Activated CD4-positive, alpha-beta T cell treated with anti-CD3 and anti-CD28 coated beads, Interleukin-2, amount 50 U/mL, for 4 hours (primary cell): ENCODE measurements at regions not wholly inside any gene's neighbourhood (a gene's known extent, or its start where the extent isn't known, plus 50 kb on each side); places are given as distances from the start of the nearest gene placed in this dataset.
"Not testable (repeated sequence)": the region's sequence is repeated elsewhere in the genome, so short reads cannot be mapped to it uniquely, and the experiment has no call there.

Source experiments
- DNase-seq, 2 experiments: peaks; one replicate each; pipeline ENCODE4 v3.0.0-alpha.2; 2020

DNA sequence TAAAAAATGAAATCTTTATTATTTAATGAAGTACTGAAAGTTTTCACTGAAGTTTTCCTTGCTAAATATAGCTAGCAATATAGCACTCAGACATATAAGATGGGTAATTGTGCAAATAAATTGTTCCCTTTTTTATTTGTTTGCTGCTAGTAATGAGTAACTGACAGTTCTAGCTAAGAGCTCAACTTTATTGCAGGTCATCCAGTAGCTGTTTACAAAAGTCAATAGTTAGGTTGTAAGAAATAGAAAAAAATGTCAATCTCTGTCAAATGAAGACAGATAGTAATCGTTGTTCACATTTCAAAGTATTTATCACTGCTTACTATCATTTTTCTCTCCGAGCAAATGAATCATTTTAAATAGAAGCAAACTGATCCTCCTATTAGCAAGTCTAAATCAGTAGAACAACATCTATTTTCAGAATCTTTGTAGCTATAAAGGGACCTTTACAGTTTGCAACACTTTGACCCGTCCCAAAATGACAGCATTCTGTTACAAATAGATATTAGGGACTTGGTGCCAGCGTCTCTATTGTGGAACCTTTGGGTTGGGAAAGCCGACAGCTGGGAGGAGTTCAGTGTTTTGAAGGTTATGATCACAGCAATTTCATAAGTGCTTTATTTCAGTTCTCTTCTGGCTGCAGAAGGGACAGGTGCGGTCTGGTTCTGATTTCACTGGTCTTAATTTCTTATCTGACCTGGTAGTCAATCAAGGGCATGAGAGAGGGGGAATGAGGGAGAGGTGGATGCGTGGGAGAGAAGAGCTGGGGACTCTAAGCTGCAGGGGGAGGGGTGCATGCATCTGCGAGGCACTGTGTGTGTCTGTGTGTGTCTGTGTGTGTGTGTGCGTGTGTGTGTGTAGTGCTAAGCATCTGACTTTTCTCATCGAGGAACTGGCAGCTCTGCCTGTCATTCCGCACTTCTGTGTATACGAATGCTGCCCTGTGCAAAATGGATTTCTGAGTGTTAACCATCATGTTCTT lies 227.9 kb upstream of the PITX2 start:
- DNase-seq: no peak

DNA sequence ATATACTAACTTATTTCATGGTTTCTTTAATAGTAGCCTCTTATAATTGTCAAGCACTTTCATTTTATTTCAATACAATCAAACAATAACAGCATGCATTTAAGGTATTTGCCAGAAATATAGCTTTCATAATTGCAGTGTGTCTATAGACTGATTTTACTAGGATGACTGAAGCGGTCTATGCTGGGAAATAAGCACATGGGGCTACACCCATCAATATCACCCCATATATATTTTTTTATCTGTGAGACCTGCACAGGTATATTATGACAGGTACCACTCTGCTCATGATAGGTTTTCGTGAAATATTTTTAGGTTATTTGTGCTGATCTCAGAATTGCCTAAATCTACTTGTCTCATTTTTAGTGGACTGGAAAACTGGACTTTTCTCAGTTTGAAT lies 229.1 kb upstream of the PITX2 start:
- DNase-seq: no peak

DNA sequence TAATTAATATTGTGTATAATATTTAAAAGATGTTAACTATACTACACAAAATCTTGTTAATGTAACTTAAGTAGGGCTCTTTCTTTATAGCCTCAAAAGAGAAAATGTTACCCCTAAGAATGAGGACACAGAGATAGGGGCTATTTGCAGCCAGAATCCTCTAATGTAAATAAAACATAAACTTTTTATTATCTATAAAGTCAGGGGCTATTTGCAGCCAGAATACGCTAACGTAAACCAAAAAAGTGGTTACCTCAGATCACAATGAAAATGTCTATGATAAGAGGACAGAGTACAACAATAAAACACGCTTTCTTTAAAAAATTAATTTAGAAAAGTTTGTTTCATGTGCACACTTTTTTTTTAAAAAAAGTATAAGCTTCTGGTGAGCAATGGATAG lies 229.9 kb upstream of the PITX2 start:
- no peak for DNase-seq

DNA sequence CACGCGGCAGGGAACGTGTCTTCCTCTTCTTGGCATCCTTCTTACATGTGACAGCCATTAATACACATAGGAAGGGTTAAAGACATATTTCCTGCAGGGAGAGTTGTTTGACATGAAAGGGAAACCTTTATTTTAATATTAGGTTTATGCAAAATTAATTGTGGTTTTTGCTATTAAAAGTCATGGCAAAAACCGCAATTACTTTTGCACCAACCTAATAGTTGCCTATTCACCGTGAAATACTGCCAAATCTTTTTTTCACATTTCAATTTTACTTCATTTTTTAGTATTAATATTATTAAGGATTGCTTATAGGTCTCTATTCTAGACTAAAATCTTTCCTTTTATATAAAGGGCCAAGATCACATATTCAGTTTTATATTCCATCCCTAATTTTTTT lies 230.4 kb upstream of the PITX2 start:
- no peak for DNase-seq

DNA sequence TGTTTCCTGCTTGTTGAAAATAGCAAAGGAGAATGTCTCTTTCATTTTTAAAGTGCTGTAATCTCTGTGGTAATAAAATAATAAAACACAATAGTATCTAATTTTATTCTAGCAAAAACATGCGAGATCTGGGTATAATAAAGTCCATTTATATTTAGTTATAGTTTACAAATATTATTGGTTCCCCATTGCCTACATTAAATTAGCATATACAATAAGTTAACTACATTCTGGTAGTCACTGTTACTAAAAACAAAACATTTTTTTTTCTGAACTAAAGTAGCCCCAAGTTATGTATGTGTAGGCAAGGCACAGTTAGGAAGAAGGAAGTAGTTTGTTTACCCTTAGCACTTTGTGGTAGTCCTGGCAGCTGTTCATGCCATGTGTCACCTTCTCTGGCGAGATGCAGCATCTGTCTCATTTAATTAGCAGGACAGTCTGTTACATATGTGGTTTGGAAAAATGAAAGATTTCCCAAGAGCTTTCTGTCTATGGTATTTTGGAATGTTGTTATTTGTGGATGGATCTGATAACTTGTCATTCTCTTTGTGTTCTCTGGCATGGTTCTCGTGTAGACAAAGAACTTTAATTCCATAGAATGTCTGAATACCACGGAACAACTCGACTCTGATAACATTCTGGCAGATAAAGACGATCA lies 231.3 kb upstream of the PITX2 start:
- no peak for DNase-seq

DNA sequence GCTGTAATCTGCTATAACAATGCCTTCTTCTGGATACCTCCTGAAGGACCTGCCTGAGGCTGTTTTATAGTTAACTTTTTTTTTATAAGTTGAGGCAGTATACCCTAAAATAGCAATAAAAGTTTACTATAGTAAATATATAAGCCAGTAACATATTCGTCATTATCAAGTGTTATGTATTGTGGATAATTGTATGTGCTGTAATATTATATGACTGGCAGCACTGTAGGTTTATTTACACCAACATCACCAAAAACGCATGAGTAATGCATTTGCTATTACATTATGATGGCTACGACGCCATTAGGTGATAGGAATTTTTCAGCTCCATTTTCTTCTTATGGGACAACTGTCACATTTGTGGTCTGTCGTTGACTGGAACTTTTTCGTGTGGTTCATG lies 237.2 kb upstream of the PITX2 start:
- no peak for DNase-seq

DNA sequence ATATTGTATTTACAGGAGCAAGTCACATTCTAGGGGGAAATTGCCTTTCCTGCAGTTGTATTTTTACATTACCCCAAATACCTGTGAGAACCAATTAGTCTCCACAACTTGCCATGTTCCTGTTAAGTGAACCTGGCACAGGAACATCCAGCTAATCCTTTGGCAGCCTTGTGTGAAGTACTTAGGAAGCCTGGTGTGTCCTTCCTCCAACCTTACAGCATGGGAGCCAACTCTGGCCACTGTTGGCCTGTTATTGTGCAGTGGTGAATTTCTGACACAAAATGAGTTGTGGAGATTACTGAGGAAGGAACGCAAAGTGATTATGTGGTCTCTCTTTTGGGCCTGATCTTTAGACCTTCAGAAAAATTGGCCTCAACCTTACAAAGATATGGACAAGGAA lies 238.0 kb upstream of the PITX2 start:
- DNase-seq: no peak

DNA sequence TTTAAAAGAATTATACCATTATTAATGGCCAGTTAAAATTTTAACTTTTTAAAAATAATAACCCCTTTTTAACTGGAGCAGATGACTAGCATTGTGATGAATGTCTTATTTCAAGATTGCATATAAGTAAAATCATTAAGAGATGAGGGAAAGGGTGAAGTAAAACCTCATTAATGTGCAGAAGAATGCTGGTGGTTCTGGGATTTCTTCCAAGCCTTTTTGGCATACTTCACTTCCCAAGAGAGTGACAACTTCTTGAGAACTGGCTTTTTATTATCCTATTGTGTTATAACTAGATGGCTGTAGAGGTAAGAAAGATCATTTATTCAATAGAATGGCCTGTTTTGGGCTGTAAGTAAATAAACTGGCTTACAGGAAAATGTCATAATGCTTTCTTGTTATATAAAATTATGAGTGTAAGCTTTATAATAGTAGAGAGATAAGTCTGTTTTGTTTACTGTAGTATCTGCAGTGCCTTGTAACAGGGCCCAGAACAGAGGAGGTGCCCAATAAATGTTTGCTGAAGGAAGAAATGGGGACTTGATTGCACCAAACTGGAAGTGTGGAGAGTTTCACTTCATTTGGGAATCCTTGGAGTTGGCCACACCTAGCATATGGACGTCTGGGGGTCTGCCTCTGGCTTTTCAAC lies 242.9 kb upstream of the PITX2 start:
- DNase-seq: no peak

DNA sequence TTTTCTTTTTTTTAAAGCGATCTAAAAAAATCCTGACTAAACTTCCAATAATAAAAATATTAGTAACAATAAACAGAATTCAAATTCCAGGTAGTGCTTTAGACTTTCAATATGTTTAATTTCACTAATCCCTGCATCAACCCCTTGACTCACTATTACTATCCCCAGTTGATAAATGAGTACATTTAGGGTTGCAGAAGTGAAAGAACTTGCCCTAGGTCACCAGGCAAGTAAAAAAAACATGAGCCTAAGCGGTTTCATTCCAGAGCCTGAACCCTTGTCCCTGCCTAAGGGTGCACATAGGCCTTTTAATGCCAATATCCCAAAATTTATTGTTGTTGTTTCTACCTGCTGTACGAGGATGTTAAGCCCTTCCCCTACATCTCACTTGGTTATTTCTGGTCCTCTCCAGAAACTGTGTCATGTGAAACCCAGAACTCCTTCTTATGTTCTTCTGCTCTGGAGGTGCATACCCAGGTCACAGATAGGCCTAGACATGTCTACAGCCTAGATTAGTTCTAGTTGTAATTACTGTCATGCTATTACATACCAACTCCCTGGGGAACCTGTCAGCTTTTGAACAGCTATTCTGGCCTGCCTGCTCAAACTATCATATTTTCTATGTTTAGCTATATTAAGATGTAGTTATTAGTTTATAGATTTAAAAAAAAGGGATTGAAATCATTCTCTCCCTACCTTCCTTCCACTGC lies 244.5 kb upstream of the PITX2 start:
- no peak for DNase-seq

DNA sequence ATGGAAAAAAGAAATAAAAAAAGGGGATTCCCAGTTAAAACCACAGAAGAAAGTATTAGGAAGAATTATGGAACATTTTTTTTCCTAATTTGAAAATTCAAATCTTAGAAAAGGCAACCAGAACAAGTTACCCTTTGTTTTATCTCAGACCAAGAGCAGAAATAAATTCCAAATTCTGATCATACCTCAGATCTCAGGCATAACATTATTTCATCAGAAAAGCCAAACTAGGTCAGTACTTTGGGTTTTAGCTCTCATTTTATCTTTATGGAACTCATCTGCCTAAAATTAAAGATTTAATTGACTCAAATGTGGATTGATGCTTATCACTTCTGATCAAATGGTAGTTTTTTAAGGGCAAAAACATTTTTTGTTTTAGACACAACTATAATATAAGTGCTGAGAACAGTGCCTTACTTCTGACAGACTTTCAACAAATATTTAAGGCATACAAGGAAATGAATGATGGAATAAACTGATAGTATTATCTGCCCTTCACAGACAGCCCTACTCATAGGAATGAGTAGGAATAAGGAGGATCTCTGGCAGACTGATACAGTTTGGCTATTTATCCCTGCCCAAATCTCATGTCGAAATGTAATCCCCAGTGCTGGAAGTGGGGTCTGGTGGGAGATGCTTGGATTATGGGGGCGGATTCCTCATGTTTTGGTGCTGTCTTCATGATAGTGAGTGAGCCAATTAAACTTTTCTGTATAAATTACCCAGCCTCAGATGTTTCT lies 245.3 kb upstream of the PITX2 start:
- no peak for DNase-seq

DNA sequence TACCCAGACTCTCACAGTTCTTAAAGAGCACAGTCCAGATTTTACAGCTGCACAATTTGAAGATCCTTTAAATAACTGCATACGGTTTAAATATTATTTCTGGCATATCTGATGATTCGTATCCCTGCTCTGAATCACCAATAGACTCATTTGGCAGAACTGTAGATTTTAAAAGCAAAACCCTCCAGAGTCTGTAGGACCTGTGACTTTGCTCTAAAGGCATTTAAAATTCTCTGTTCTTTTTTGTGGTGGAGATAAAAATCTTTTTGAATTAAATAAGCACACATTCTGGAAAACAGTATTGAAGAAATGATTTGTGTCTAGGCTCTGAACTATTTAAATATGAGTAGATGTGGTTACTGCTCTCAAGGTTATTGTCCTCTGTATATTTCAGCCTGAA lies 246.2 kb upstream of the PITX2 start:
- no peak for DNase-seq

DNA sequence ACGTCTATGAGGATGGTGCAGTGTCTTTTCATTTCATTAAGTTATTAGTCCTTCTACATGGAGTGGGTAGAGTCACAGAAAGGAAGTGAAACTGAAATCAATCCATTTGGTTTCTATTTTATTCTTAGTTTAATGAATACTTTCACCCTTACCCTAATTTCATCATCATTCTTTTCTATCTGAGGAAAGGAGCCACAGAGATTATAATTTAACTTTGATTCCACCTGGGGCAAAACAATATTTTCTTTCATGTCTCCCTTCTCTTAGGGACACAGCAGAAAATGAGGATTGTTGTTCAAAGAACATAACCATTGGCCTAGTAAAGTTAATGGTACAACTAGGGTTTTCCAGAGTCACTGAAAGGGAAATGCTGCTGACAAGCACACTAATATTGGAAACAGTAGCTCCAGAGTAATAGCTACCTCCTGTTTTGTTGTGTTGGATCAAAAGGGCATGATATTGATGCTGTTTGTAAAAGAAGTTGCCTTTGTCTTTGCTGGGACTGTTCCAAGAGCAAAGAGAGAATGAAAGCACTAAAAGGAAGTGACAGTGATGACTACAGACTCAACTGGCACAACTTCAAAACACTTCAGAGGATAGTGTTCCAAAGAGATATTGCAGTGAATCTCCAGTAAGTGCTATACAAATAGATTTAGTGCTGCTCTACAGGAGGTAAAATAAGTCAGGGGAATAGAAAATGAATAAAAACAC lies 247.1 kb upstream of the PITX2 start:
- DNase-seq: no peak

DNA sequence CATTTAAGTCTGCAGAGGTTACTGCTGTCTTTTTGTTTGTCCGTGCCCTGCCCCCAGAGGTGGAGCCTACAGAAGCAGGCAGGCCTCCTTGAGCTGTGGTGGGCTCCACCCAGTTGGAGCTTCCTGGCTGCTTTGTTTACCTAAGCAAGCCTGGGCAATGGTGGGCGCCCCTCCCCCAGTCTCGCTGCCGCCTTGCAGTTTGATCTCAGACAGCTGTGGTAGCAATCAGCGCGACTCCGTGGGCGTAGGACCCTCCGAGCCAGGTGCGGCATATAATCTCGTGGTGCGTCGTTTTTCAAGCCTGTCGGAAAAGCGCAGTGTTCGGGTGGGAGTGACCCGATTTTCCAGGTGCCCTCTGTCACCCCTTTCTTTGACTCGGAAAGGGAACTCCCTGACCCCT lies 253.3 kb upstream of the PITX2 start:
- not testable (repeated sequence) for DNase-seq

DNA sequence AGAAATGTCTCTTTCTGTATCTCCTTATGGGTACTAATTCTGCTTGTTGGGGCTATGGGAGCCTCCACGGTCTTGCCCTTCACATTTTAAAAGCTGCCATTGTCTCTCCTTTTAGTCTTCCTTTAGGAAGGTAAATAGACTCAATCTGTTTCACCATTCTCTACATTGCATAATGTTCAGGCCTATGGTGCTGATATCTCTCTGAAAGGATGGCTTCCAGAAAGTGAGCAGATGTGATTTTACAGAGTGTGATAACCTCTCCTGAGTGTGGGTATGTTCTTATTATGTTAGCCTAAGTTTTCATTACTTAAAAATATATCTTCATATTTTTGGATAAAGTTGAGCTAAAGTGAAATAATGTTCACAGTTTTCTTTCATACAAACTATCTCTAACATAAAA lies 254.0 kb upstream of the PITX2 start:
- DNase-seq: no peak

DNA sequence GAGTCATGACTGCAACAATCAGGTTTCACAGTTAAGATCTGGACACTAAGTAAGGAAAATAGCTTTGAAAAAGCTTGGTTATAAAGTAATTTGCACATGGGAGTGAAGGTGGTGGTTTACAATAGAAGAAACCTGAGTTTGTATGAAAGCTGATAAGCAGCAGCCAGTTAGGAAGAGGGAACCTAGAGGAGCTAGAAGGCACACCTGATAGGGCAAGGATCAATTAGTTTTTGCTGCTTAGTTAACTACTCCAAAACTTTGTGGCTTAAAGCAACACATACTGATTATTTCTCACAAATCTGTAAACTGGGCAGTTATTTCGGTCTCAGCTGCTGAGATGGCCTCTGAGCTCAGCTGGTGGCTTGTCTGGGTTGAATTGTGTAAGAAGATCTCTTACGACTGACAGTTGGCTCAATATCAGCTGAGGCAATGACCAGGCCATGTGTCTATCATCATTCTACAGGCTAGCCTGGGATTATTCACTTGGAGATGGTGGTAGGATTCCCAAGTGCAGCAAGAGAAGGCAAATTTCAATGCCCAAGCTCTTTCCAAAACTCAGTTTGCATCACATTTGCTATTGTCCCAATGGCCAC lies 255.0 kb upstream of the PITX2 start:
- DNase-seq: no peak

DNA sequence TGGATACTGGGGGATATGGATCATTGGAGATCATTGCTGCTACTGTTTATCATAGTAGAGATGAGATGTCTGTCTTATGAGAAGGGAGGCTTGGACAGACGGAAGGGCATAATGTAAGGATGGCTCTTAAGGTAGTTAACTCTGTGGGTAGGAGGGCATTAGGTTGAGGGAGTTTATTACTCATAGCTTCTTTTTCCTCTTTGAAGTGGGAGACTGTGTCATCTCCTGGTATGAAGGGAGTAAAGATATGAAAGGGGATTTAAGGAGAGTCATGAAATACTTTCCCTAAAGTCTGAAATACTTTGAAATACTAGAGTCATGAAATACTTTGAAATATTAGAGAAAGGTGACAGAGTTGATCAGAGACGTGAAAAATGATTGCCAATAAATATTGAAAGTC lies 255.5 kb upstream of the PITX2 start:
- DNase-seq: no peak

DNA sequence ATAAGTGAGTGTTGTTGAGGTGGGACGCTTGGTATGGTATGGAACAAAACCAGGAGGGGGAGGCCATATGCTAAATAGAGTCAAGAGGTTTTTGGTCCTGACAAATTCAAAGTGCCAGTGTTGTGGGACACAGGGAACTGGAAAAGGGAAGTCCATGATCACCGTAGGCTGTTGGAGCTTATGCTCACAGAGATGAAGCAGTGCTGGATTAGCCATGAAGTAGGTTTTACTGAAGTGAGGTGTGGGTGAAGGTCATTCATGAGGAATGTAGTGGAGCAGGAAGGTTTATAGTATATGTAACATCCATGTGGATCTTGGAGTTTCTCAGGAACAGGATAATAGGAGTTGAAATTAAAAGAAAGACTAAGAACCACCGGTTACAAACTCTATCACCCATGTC lies 256.1 kb upstream of the PITX2 start:
- no peak for DNase-seq

DNA sequence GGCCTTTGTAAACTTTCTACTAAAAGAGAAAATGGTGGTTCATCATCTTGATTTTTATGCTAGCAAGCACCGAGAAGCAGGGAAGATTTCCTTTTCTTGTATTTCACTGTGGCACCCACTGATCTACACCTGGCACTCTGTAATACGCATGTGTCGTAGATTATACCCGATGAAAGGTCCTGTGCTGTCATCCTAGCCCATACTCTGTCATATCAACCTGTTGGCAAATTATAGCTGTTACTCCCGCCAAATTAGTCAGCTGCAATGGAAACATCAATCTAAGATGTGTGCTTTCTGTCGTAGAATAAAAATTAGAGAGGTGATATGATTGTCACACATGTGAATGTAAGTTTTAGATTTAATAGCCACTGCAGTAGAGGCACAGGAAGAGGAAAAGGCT lies 263.4 kb upstream of the PITX2 start:
- no peak for DNase-seq

DNA sequence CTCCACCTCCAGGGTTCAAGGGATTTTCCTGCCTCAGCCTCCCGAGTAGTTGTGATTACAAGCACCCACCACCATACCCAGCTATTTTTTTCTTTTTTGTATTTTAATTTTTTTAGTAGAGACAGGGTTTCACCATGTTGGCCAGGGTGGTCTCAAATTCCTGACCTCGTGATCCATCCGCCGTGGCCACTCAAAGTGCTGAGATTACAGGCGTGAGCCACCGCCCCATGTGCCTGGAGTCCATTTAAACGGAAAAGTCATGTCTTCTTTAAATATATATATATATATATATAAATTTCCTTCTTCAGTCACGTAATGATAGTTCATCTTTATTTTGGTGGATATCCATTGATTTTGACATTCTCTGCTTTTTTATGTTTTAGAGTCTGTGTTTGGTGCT lies 264.0 kb upstream of the PITX2 start:
- DNase-seq: no peak

DNA sequence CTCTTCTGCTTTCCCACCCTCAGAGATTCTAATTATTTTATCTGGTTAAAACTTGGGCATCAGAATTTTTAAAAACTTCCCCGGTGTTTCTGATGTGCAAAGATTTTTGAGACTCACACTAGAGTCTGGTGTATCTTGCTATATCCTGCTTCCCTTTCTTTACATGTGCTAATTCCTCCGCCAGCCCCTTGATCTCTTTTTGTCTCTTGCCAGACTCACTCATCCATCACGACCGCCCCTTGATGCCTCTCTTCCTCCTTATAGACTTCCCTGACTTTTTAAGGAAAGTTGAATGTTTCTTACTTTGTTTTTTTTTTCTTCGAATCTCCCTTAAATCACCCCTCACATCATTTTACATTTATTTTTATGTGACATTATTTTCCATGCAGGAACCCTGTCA lies 274.9 kb upstream of the PITX2 start:
- no peak for DNase-seq

DNA sequence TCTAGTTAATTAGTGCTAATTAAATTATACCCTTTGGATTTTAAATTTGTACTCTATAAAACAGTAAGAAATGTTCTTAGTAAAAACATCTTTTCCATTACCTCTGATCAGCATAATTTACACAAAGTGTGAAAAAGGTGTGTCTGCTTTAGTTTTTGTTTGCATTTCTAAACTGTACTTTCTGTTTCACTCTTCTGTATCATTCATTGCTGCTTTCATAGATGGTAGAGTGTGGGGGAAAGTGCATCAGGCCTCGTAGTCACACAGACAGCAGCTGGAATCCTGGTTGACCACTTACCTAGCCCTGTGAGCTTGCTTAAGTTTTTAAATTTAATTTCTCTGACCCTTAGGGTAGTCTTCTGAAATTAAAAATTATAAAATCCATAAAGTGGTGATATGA lies 275.4 kb upstream of the PITX2 start:
- DNase-seq: no peak
